Astrocyte (in vitro differentiated cells and primary cell): ENCODE measurements at regions not wholly inside any gene's neighbourhood (a gene's known extent, or its start where the extent isn't known, plus 50 kb on each side); places are given as distances from the start of the nearest gene placed in this dataset.

Experiments used
- EZH2 ChIP-seq: IDR thresholded peaks from 2 replicates; pipeline ENCODE4 v1.6.1; 2012; ENCODE audit warnings: mild to moderate bottlenecking, low read length, inconsistent platforms; ENCODE audit not compliant: insufficient read depth
- TF ChIP-seq, protein P1 (sequence below): IDR thresholded peaks from 2 replicates; pipeline ENCODE4 v1.5.1; 2011; ENCODE audit warnings: low read depth, mild to moderate bottlenecking, inconsistent platforms, low read length, moderate library complexity; ENCODE audit not compliant: insufficient read depth

DNA sequence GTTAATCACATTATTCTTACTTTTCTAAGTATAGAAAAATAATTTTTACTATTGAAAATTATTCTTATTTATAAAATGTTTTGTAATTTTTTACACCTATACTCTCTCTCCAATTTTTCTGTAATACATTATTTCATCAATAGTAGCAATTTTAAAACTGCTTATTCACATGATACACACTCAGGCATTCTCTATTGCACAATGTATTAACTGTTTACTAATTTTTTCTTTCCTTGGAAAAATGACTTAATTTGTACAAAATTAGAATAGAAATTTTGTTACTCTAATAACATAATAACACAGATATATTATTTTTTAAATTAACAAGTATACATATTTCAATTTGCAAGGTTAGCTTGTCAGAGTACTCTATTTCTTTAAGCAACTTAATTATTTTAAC is 92.9 kb upstream of the PRKG1 start:
- TF ChIP-seq EZH2: no peak
- TF ChIP-seq, protein P1, sequence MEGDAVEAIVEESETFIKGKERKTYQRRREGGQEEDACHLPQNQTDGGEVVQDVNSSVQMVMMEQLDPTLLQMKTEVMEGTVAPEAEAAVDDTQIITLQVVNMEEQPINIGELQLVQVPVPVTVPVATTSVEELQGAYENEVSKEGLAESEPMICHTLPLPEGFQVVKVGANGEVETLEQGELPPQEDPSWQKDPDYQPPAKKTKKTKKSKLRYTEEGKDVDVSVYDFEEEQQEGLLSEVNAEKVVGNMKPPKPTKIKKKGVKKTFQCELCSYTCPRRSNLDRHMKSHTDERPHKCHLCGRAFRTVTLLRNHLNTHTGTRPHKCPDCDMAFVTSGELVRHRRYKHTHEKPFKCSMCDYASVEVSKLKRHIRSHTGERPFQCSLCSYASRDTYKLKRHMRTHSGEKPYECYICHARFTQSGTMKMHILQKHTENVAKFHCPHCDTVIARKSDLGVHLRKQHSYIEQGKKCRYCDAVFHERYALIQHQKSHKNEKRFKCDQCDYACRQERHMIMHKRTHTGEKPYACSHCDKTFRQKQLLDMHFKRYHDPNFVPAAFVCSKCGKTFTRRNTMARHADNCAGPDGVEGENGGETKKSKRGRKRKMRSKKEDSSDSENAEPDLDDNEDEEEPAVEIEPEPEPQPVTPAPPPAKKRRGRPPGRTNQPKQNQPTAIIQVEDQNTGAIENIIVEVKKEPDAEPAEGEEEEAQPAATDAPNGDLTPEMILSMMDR: no peak
